ENCODE measurements at regions not wholly inside any gene's neighbourhood (a gene's known extent, or its start where the extent isn't known, plus 50 kb on each side); places are given as distances from the start of the nearest gene placed in this dataset.

GRCh38 chr3:186476541-186476940, 67.6 kb downstream of the CRYGS start:
- no TSS peak for BruUV-seq (replicated peaks)
- intact Hi-C loops (cut with micrococcal nuclease), result no loop called here
- CTCF ChIA-PET (ENCODE audit: low intra/inter-chr PET ratio), result no interaction called here

More at GRCh38 chr3:186476541-186476940, 67.6 kb downstream of the CRYGS start:
- Histone ChIP-seq H3K27ac (ENCODE audit: extremely low read depth, low read depth, low read length) (no peak overlapping the region), H3K27me3 (ENCODE audit: control insufficient read depth in 2 of 2, insufficient read depth in 2 of 2, low read length in 2 of 2) (peaks cover 3 to 18% of the 10 kb centered on the region in 2 experiments; a peak in 3 of 5 replicates), H3K4me2 (ENCODE audit: insufficient read depth, low read length) (no peak overlapping the region), H3K4me3 (no peak overlapping the region), H3K9me1 (ENCODE audit: control insufficient read depth, insufficient read depth, low read length) (no peaks in the 10 kb centered on the region), H3K9me3 (replicated peaks; ENCODE audit: control insufficient read depth, insufficient read depth, low read depth, low read length) (no peaks in the 10 kb centered on the region), H3K79me2 (ENCODE audit: control insufficient read depth, insufficient read depth, low read length) (no peaks in the 10 kb centered on the region), H4K20me1 (replicated peaks; ENCODE audit: control insufficient read depth, insufficient read depth, low read length) (no peaks in the 10 kb centered on the region), H3K36me3 (ENCODE audit: control insufficient read depth, insufficient read depth, low read length) (no peaks in the 10 kb centered on the region), H3K4me1 (replicated peaks in 1 of 2; ENCODE audit: control insufficient read depth in 2 of 2, insufficient read depth in 2 of 2, low read length in 2 of 2) (no peaks in the 10 kb centered on the region), H3K9ac (ENCODE audit: insufficient read depth in 1 of 2, low read depth in 2 of 2, low read length in 2 of 2) (no peak overlapping the region), H2AFZ (ENCODE audit: low read depth, low read length) (no peak overlapping the region)
- no peak for ATAC-seq
- in situ Hi-C loops (cut with MboI), result no loop called here
- TF ChIP-seq, protein P1, sequence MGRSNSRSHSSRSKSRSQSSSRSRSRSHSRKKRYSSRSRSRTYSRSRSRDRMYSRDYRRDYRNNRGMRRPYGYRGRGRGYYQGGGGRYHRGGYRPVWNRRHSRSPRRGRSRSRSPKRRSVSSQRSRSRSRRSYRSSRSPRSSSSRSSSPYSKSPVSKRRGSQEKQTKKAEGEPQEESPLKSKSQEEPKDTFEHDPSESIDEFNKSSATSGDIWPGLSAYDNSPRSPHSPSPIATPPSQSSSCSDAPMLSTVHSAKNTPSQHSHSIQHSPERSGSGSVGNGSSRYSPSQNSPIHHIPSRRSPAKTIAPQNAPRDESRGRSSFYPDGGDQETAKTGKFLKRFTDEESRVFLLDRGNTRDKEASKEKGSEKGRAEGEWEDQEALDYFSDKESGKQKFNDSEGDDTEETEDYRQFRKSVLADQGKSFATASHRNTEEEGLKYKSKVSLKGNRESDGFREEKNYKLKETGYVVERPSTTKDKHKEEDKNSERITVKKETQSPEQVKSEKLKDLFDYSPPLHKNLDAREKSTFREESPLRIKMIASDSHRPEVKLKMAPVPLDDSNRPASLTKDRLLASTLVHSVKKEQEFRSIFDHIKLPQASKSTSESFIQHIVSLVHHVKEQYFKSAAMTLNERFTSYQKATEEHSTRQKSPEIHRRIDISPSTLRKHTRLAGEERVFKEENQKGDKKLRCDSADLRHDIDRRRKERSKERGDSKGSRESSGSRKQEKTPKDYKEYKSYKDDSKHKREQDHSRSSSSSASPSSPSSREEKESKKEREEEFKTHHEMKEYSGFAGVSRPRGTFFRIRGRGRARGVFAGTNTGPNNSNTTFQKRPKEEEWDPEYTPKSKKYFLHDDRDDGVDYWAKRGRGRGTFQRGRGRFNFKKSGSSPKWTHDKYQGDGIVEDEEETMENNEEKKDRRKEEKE (IDR thresholded peaks at IDR 0.05; ENCODE audit: borderline replicate concordance in 1 of 2, control insufficient read depth in 1 of 2, low read depth in 2 of 2, low read length in 1 of 2), result no peak
- TF ChIP-seq NFATC3 (IDR thresholded peaks at IDR 0.05), result no peak
- no peak for TF ChIP-seq RB1 (IDR thresholded peaks at IDR 0.05; ENCODE audit: low read depth)
- no peak for TF ChIP-seq PHTF2 (CRISPR knock-in tag; IDR thresholded peaks at IDR 0.05)
- TF ChIP-seq POLR3A (IDR thresholded peaks at IDR 0.05; ENCODE audit: borderline replicate concordance, extremely low read depth, insufficient read depth, insufficient read length), result no peak
- TF ChIP-seq HOMEZ (CRISPR knock-in tag; IDR thresholded peaks at IDR 0.05), result no peak
- no peak for TF ChIP-seq HLTF (IDR thresholded peaks at IDR 0.05)
- TF ChIP-seq TCF7 (IDR thresholded peaks at IDR 0.05; ENCODE audit: borderline replicate concordance), result no peak
- TF ChIP-seq HMBOX1 (IDR thresholded peaks at IDR 0.05), result no peak
- TF ChIP-seq CHD1 (IDR thresholded peaks at IDR 0.05; ENCODE audit: low read length), result no peak
- TF ChIP-seq TSC22D4 (tag; IDR thresholded peaks at IDR 0.05), result no peak
- no peak for TF ChIP-seq ZNF253 (CRISPR knock-in tag; conservative IDR thresholded peaks at IDR 0.05)
- no peak for TF ChIP-seq HNRNPH1 (optimal IDR thresholded peaks at IDR 0.05; ENCODE audit: low read depth, low read length)
- no peak for TF ChIP-seq RAD21 (CRISPR knock-in tag; conservative IDR thresholded peaks at IDR 0.05 in 1 of 2, IDR thresholded peaks at IDR 0.05 in 1 of 2)
- no peak for FAIRE-seq
- DNase-seq (ENCODE audit: extremely low read depth in 1 of 4, low spot score in 3 of 4), result no peak
- POLR2A ChIA-PET, result interaction anchor here (0.6 kb wide), 1 partner anchor 15 kb away, joined by 3 read pairs; no protein-coding TSS in a partner anchor
- WGBS (ENCODE audit: insufficient coverage, low coverage, missing lambda C conversion rate), result 4% methylated on average over 2 of the region's 2 CpGs

Measured in K562 (cell line).